ENCODE measurements at regions not wholly inside any gene's neighbourhood (a gene's known extent, or its start where the extent isn't known, plus 50 kb on each side); places are given as distances from the start of the nearest gene placed in this dataset.

DNA sequence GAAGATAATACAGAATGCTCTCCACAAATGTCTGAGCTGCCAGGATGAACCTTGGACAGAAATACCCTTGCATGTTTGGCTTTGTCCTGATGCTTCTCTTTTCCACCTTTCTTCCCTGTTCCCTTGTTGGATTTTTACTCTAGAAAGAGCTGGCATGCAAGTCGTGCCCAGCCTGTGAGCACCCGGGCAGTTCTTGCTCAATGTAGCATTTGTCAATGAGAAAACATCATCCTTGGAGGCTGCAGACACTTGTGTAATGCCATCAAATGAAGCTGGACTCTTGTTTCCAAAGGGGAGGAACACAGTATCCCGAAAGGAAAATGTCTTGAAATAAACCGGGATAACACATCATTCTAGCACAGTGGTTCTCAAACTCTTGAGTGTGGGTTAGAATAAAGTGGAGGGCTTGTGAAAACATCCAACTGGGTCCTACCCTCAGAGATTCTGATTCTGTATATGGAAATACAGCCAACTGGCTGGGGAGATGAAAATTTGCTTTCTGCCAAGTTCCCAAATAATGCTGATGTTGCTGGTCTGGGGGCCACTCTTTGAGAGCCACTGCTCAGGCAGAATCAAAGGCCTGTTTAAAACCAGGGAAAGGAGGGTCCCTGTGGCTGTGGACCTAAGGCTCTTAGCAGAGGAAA lies 237.2 kb downstream of the SPATA18 start:
- no peak for DNase-seq (ENCODE audit: low read depth)

DNA sequence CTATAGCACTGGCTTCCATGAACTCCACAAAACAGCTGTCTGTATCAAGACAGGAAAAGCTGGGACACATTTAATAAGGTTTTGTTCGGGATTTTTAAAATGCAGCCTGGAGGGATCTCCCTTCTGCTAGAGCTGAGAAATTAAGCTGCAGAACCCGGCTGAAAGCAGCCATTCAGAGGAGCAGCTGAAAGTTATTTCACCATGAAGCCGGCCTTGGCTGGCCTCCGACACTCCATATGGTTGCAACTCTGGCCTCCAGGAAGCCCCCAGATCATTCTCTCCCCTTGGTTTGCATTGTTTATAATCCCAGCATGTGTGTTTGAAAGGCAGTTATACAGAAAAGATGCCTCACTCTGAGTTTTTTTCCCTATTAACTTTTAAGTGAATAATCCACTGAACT lies 239.4 kb downstream of the SPATA18 start:
- no peak for DNase-seq (ENCODE audit: low read depth)

GRCh38 chr4:52292245-52292644 lies 241.1 kb downstream of the SPATA18 start:
- no peak for DNase-seq (ENCODE audit: low read depth)

DNA sequence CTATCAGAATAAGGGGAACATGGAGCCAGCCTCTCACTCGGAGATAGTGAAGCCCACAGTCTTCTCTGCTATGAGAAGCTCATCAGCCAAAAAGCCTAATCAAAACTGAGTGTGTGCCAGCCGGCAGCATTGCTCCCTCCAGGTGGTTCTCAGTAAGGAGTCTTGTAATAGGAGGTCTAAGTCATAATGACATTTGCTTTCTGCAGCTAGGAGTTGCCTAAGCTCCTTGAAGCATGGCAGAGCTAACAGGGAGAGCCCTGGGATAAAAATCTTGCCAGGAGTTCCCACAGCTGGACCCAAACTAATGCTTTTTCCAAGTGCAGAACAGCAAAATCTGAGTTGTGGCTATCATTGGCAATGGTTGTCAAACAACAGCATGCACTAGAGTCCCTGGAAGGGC lies 245.2 kb downstream of the SPATA18 start:
- DNase-seq (ENCODE audit: low read depth), result no peak

DNA sequence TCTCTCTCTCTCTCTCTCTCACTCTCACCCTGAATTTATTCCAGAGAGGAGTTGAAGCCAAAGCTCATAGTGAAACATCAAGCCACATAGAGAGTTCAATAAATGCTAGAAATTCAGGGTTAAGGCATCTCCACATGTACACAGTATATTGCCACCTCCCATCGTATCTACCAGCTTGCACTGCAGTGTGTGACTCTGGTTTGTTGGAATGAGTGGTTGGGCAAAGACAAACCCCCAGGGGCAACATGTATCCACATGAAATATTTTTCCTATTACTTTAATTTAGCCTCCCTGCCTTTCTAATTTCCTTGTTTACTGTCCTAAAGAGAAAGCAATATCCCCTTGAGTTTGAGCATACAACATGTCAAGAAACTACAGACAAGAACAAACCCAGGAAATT lies 247.3 kb downstream of the SPATA18 start:
- DNase-seq (ENCODE audit: low read depth), result no peak

GRCh38 chr4:52299120-52299519 lies 248.0 kb downstream of the SPATA18 start:
- no peak for DNase-seq (ENCODE audit: low read depth)

DNA sequence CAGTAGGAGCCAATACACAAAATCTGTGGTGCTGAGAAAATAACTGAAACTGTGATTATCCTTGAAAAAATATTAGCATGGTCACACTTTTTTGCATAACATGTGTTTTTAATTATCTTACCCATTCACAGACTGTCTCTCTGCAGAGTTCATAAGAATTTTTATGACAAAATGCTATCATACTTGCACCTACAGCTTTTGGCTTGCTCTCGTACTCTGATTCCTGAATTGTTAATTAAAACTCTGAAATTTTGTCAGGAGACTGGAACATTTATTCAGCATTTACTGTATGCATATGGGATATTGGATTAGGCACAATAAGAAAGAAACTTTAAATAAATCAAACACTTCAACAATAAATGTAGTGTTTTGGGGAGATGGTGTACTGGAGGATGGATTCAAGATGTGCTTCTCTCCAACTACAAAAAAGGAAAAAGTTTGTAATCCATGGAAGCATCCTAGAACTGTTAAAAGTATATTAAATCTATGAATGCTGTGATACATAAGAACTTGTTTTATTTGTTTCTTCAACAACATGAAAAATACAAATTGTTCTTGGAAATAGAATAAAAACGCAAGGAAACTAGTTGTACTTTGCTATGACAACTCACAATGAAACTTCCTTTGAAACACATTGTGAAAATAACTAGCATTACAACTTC lies 260.5 kb downstream of the SPATA18 start:
- no peak for DNase-seq (ENCODE audit: low read depth)

DNA sequence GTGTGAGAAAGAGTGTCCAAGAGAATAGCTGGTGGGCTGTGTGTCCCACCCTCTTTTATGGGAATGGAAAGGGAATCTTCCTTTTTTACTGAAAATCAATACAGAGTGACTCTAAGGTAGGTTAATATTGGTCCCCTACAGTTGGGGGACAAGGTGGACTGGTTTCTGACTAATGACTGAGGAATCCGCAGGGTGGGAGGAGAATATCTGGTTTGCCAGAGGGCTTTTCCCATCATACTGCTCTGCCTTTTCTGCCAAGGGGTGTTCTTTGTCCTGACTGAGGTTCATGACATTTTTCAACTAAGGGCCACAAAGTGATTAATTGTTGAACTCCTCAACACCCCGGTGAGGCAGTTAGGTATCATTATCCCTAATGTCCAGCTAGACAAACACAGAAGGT lies 261.6 kb downstream of the SPATA18 start:
- DNase-seq (ENCODE audit: low read depth), result no peak

DNA sequence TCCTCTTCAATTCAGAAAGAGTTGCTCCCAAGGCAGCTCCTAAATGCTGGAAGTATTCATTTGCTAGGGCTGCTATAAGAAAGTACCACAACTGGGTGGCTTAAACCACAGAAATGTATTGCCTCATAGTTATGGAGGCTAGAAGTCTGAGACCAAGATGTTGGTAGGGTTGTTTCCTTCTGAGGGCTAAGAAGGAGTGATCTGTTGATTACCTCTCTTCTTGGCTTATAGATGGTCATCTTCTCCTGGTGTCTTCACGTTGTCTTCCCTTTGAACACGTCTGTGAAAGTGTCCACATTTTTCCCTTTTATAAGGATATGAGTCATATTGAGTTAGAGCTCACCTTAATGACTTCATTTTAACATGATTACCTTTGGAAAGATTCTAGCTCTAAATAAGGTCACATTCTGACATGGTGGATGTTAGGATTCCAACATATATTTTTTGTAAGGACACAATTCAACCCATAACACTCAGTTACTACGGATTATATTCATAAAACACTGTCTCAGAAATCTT lies 266.3 kb downstream of the SPATA18 start:
- no peak for DNase-seq (ENCODE audit: low read depth)

GRCh38 chr4:52317981-52318380 lies 266.9 kb downstream of the SPATA18 start:
- no peak for DNase-seq (ENCODE audit: low read depth)

DNA sequence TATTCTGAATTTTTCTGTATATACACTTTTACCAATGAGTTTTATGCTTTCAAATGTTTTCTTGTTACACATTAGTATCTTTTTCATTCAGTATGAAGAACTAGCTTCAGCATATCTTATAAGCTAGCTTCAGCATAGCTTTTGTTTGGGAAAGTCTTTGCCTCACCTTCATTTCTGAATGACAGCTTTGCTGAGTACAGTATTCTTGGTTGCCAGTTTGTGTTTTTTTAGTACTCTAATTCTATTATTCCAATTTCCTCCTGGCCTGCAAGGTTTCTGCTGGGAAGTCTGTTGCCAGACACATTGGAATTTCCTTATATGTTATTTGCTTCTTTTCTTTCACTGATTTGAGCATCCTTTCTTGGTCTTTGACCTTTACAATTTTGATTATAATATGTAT lies 278.8 kb downstream of the SPATA18 start:
- no peak for DNase-seq (ENCODE audit: low read depth)

DNA sequence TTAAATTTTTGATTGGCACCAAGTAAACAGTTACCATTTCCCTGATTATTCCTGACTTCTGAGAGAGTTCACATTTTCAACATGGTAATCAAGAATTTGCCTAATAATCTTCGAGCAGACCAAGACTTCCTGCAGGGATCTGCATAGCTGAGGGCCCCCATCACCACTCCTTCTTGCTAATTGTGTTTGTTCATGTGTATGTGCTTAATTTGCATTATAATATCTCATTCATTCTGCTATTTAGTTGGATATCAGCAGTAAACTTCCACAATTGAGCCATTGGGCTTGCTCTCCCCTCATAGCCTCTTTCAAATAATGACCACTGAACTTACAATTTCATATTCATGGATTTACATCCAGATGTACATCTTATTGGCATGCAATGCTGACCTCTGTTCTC lies 292.5 kb downstream of the SPATA18 start:
- no peak for DNase-seq (ENCODE audit: low read depth)

GRCh38 chr4:52350926-52351325 lies 299.8 kb downstream of the SPATA18 start:
- DNase-seq (ENCODE audit: low read depth), result no peak

DNA sequence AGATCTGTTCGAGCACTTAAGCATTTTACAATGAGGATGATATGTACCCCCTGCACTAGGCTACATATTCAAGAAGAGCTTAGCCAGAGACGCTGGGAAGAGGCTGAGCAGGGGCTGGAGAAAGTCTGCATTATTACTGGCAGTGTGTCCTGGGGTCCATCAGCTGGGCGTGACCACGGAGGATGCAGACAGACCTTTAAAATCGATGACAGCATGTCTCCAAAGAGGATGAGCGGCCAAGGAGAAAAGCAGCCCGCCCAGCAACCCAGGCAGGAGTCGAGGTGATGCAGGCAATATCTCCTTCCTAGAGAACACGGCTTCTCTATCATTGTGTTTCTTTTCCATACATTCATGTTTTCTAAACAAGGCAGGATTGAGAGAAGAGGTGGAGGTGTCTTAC lies 300.7 kb downstream of the USP46 start:
- DNase-seq (ENCODE audit: low read depth), result no peak

DNA sequence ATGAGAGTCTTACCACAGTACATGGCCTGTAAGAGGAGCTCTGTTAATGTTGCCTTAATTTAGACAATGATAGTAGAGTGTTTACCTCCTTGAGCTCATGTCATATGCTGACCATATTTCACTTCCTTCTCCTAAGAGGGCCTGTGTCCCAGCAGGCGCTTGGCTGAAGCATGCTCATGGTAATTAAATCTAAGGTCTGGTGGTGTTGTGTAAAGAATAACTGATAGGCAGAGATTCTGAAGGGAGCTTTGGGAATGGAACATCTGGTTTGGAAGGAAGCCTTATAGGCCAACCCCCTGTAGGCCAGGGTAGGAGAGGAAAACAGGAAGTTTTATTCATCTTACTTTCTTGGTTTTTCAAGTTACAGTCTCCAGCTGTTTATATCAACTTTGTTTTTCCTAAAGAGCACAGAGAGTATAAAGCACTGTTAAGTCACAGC lies 300.2 kb downstream of the USP46 start:
- DNase-seq (ENCODE audit: low read depth), result no peak

GRCh38 chr4:52366191-52366590 lies 292.9 kb downstream of the USP46 start:
- no peak for DNase-seq (ENCODE audit: low read depth)

GRCh38 chr4:52366621-52367020 lies 292.5 kb downstream of the USP46 start:
- DNase-seq (ENCODE audit: low read depth), result no peak

DNA sequence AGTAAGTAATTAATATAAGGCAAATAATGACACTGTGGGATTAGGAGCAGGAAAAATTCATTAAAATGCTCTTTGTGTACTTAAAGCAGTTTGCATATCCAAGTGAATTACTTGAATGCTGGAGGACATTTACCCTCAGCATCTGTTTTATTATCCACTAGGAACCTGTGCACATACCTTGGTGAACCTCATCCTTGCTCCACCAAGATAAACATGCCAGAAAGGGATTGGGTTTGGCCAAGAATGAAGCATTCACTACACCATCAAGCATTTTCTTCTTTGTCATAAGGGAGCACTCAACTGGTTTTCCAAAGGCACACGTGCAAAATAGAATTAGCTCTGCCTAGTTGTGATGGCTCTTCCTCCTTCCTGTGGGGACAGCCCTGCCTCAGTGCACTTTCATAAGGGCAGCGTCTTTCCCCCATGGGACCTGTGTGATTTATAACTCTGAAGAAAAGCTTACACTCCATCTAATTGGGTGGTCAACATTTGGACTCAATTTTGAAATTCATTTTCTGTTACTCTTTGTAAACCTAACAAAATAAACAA lies 291.7 kb downstream of the USP46 start:
- no peak for DNase-seq (ENCODE audit: low read depth)

- no peak for DNase-seq (ENCODE audit: low read depth)
These were observed 290.2 kb downstream of the USP46 start for GRCh38 chr4:52368895-52369294.

DNA sequence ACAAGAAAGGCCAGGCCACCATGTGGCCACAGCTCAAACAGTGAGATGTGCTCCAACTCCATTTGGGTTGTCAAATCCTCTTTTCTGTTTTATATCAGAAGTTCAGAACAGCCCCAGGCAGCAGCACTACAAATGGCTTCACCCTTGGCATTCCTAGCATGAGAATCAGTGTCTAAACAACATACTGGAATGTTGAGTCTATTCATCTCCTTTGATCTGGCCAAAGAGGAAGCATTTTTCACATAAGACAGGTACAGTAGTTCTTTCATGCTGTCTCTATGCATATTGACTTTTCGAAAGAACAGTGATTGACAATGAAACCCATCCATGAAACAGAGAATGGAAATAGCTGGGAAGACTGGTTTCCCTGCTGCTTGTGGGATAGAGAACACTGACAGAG lies 289.5 kb downstream of the USP46 start:
- no peak for DNase-seq (ENCODE audit: low read depth)

- DNase-seq (ENCODE audit: low read depth), result no peak
These were observed 288.5 kb downstream of the USP46 start for GRCh38 chr4:52370576-52370975.

GRCh38 chr4:52371841-52372240 lies 287.3 kb downstream of the USP46 start:
- DNase-seq (ENCODE audit: low read depth), result no peak

DNA sequence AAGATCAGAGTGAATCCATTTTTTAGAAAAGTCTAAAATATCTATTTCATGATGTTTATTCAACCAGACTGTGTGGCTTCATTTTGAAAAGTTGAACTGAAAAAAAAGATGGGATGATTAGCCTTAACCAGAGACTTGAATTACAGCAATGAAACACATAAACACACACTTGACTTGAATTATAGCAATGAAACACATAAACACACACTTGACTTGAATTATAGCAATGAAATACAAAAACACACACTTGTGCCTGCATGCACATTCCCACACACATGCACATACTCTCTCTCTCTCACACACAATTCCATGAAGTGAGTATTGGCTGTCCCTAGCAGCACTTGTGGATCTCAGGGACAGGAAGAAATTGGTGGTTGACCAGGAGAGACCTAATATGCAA lies 286.8 kb downstream of the USP46 start:
- no peak for DNase-seq (ENCODE audit: low read depth)

GRCh38 chr4:52372747-52373146 lies 286.4 kb downstream of the USP46 start:
- no peak for DNase-seq (ENCODE audit: low read depth)
